ENCODE measurements at regions not wholly inside any gene's neighbourhood (a gene's known extent, or its start where the extent isn't known, plus 50 kb on each side); places are given as distances from the start of the nearest gene placed in this dataset.

GRCh38 chr13:65907666-65908525 lies 1322.2 kb downstream of the PCDH9 start:
- FAIRE-seq (no peak), DNase-seq (ENCODE audit: insufficient read length, low spot score) (no peak)

DNA sequence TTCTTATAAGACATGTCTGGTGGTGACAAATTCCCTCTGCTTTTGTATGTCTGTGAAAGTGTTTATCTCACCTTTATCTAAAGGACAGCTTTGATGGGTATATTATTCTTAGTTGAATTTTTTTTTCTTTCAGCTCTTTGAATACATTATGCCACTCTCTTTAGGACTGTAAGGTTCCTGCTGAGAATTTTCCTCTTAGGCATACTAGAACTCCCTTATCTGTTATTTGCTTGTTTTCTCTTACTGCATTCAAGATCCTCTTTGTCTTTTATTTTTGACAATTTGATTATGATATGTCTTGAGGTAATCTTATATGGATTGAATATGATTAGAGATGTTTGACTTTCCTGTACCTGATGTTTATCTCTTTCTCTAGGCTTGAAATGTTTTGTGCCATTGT lies 1328.4 kb downstream of the PCDH9 start:
- FAIRE-seq (no peak), DNase-seq (ENCODE audit: insufficient read length, low spot score) (no peak)

DNA sequence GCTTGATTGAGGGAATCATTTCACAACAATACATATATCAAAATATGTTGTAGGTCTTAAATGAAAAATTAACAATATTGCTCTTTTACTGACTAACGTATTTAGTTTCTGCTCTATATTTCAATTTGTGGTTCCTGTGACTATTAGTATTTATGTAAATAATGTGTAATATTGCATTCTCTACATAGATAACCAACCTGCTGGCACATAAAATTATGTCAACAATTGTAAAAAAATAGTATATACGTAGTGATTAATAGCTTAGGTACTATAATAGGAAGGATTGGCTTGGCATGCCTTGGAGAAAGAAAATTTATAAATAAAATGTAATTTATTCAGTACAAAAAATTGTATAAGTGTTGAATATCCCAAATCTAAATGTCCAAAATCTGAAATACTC lies 1336.1 kb downstream of the PCDH9 start:
- FAIRE-seq (no peak), DNase-seq (ENCODE audit: insufficient read length, low spot score) (no peak)

GRCh38 chr13:65892859-65893258 lies 1337.3 kb downstream of the PCDH9 start:
- DNase-seq (ENCODE audit: insufficient read length, low spot score) (no peak), FAIRE-seq (no peak)

GRCh38 chr13:65889368-65889767 lies 1340.8 kb downstream of the PCDH9 start:
- no peak for DNase-seq (ENCODE audit: insufficient read length, low spot score)
- FAIRE-seq, result no peak

DNA sequence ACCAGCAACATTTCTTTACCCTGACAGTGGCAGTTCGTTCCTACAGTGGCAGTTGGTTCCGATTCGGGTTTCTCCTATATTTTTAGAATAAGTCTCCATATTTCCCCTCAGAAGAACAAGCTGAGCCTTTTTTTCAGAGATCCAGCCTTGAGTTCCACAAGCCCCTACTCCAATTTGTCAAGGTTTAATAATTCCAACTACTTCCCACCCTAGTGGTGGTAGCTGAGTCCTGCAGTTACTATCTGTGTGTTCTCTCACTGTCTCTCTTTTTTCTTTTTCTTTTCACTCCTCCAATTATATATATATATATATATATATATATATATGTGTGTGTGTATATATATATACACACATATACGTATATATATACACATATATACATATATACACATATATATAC lies 1347.3 kb downstream of the PCDH9 start:
- FAIRE-seq (no peak), DNase-seq (ENCODE audit: insufficient read length, low spot score) (no peak)

DNA sequence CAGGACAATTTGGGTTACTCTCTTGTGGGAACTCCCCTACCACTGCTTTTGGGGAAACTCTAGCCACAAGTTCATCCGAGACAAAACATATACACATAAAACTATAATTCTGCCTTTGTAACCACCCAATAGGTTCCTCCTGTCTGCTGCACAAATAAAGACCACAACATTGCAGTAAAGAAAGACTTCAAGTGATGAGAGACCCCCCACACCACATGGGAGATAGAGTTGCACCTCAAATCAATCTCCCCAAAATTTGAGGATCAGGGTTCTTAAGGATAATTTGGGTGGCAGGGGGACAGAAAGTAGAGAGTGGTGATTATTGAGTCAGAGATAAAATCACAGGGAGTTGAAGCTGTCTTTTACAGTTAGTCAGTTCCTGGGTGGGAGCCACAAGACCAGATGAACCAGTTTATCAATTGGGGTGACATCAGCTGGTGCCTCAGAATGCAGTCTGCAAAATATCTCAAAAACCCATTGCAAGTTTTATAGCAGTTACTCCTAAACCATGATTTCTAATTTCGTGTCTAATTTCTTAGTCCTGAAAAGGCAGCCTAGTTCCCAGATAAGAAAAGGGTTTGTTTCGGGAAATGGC lies 1348.5 kb downstream of the PCDH9 start:
- DNase-seq (ENCODE audit: insufficient read length, low spot score) (no peak), FAIRE-seq (no peak)

DNA sequence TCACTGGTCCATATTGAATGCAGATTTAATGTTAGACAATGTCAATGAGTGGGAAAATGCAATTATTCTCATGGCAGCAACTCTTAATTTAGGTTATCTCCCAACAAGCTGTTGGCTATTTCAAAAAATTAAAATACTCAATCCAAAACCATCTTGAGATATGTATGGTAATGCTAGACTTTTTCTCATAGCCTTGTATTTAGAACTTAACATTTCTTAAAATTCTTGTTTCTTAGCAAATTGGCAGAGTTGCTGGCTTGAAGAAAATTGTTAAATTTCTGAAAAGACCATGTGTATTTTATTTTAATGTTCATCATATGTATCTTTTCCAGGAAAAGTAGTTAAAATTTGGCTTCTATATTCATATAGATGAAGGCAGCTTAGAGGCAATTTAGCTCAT lies 1355.1 kb downstream of the PCDH9 start:
- no peak for FAIRE-seq
- DNase-seq (ENCODE audit: insufficient read length, low spot score), result no peak

- no peak for DNase-seq (ENCODE audit: insufficient read length, low spot score)
- no peak for FAIRE-seq
Measured at GRCh38 chr13:65872448-65872847, 1357.7 kb downstream of the PCDH9 start.

DNA sequence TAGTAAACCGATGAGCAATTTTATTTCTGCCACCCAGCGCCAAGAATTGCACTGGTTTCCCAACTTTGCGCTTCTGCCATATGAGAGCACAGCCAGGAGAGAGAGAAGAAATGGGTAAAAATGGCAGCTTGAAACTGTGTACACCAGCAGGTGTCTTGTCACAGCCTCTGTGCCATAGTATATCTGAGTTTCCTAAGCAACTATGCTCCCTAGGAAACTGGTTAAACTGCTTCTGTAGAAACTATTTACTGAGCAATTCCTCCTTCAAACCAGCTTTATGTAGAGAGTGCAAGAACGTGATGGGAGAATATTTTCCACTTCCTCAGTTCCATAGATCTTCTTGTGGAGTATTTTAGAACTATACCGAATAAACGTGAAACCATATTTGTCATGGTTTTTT lies 1361.3 kb downstream of the PCDH9 start:
- no peak for FAIRE-seq
- no peak for DNase-seq (ENCODE audit: insufficient read length, low spot score)

- DNase-seq (ENCODE audit: insufficient read length, low spot score), result no peak
- FAIRE-seq, result no peak
Measured at GRCh38 chr13:65868099-65868498, 1362.0 kb downstream of the PCDH9 start.

GRCh38 chr13:65866138-65866537 lies 1364.0 kb downstream of the PCDH9 start:
- DNase-seq (ENCODE audit: insufficient read length, low spot score) (no peak), FAIRE-seq (no peak)

DNA sequence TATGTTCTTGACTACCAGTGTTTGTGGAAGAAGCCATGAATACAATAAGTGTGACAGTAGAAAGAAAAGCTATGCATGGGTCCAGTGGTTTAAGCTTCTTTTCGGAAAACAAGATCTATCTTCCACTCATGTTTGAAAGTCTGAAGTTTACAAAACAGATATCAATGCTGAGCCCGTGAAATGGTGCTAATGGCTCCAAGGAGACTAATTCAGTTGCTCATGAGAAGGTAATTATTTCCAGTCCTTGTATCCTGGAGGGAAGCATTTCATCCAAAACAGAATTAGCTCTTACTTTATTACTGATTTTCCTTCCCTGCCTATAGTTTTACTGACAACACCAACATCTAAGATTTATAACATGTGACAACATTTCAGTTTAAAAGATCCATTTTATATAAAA lies 1364.9 kb downstream of the PCDH9 start:
- FAIRE-seq (no peak), DNase-seq (ENCODE audit: insufficient read length, low spot score) (no peak)

DNA sequence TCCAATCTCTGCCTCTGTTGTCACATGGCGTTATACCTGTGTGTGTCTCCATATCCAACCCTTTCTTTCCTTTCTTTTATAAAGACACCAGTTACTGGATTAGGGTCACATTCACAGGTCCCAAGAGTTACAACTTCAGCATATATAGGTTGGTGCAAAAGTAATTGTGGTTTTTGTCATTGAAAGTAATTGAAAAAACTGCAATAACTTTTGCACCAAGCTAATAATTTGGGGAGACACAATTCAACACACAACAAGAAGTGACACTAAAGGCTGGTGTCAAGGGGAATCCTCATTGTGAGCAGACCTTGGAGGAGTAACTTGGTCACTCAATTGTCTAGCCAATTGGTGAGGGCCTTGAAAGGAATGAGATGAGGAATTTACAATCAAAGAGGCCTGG lies 1366.1 kb downstream of the PCDH9 start:
- FAIRE-seq, result no peak
- no peak for DNase-seq (ENCODE audit: insufficient read length, low spot score)

DNA sequence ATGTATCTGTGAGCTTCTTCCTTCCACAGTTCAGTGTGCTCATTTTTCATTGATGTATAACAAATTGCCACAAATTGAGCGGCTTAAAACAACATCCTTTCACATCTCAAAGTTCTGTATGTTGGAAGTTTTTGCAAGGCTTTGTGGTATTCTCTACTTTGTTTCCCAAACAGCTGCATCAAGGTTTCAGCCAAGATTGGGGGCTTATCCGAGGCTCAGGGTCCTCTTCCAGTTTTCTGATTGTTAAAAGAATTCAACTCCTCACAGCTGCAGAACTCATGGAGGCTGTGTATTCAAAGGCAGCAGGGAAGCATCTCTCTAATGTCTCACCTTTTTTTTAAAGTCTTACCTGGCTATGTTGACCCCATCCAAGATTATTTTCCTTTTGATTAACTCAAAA lies 1369.8 kb downstream of the PCDH9 start:
- no peak for FAIRE-seq
- DNase-seq (ENCODE audit: insufficient read length, low spot score), result no peak

- DNase-seq (ENCODE audit: insufficient read length, low spot score) (no peak), FAIRE-seq (no peak)
Measured at GRCh38 chr13:65857942-65858565, 1372.1 kb downstream of the PCDH9 start.

GRCh38 chr13:65856431-65856830 lies 1373.7 kb downstream of the PCDH9 start:
- DNase-seq (ENCODE audit: insufficient read length, low spot score), result no peak
- FAIRE-seq, result no peak

DNA sequence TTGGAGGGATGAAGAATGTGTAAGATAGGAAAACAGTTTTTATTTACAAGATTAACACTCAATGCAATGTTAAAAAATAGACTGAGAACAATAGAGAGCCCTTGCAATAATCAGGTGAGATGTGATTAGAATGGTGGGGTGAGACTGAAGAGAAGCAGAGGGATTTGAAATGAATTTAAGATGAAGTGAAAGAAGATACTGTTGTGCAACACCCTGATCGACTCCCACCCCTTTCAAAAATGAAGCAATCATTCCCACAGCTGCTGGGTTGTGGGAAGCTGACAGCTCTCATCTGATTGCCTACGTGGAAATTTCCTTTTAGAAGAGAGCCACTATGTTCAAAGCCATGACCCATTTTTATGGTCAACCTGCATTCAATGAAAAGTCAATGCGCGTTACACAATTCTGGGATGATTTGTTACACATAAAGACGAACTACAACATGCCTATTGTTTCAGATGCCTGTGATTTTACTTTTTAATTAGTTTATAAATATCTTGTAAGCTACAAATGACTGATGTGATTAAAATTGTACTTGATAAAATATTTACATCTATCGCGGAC lies 1374.8 kb downstream of the PCDH9 start:
- DNase-seq (ENCODE audit: insufficient read length, low spot score), result no peak
- FAIRE-seq, result no peak

- FAIRE-seq (no peak), DNase-seq (ENCODE audit: insufficient read length, low spot score) (no peak)
Measured at GRCh38 chr13:65854431-65854830, 1375.7 kb downstream of the PCDH9 start.

DNA sequence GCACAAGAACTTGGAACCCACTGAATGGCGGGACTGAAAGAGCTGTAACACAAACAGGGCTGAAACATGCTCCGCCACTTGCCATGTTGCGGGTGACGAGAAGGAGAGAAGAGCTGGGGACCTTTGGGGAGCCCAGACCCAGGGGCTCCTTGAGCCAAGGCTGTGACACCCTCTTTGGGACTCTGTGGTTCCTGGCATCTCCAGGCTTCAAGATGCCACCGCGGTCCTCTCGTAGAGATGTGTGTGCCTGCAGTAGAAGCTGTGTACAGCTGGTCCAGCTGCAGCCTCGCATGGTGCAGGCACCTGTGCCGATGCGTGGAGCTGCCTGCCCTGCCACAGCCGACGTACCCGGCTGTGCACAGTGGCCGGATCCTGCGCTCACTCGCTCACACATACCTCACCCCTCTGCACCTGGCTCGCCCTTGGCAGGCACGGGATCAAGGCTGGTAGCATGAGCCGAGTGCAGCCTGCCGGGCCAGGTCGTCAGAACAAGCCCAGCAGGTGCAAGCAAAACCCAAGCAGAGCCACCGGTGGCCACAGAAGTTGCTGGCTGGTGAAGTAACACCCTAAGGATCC lies 1385.8 kb downstream of the PCDH9 start:
- no peak for FAIRE-seq
- no peak for DNase-seq (ENCODE audit: insufficient read length, low spot score)

GRCh38 chr13:65843314-65843731 lies 1386.8 kb downstream of the PCDH9 start:
- FAIRE-seq, result no peak
- DNase-seq (ENCODE audit: insufficient read length, low spot score), result no peak
